Caki2 (cell line): ENCODE measurements at regions not wholly inside any gene's neighbourhood (a gene's known extent, or its start where the extent isn't known, plus 50 kb on each side); places are given as distances from the start of the nearest gene placed in this dataset.
"Not testable (repeated sequence)": the region's sequence is repeated elsewhere in the genome, so short reads cannot be mapped to it uniquely, and the experiment has no call there.

Experiments
- DNase-seq: peaks from one replicate; pipeline ENCODE4 v3.0.0-alpha.2; 2015; ENCODE audit warnings: low read depth
- in situ Hi-C: cut with HindIII; loops from 2 replicates; pipeline ENCODE4 v1.10.0; 2016; ENCODE audit warnings: low sequenced_read_pairs, low pct_unique_long_range_greater_than_20kb, mixed read lengths

- in situ Hi-C loops = no loop called here
- DNase-seq = no peak
These were observed 434.0 kb upstream of the NR5A2 start for GRCh38 chr1:199593475-199593874.

GRCh38 chr1:199596448-199596847, 431.1 kb upstream of the NR5A2 start:
- in situ Hi-C loops, DNase-seq: not testable (repeated sequence)

- in situ Hi-C loops = no loop called here
These were observed 430.4 kb upstream of the NR5A2 start for GRCh38 chr1:199597152-199597551.

GRCh38 chr1:199608414-199608813, 419.1 kb upstream of the NR5A2 start:
- in situ Hi-C loops = no loop called here
- DNase-seq = no peak

More at GRCh38 chr1:199597152-199597551, 430.4 kb upstream of the NR5A2 start:
- no peak for DNase-seq

GRCh38 chr1:199612976-199613774, 414.3 kb upstream of the NR5A2 start:
- no peak for DNase-seq
- in situ Hi-C loops = no loop called here

GRCh38 chr1:199616947-199617346, 410.6 kb upstream of the NR5A2 start:
- in situ Hi-C loops = no loop called here

GRCh38 chr1:199619223-199619622, 408.3 kb upstream of the NR5A2 start:
- in situ Hi-C loops = no loop called here
- DNase-seq = no peak

More at GRCh38 chr1:199616947-199617346, 410.6 kb upstream of the NR5A2 start:
- DNase-seq = no peak

GRCh38 chr1:199626228-199626627, 401.3 kb upstream of the NR5A2 start:
- in situ Hi-C loops = not testable (repeated sequence)

GRCh38 chr1:199629624-199630023, 397.9 kb upstream of the NR5A2 start:
- in situ Hi-C loops = no loop called here
- no peak for DNase-seq

More at GRCh38 chr1:199626228-199626627, 401.3 kb upstream of the NR5A2 start:
- DNase-seq = not testable (repeated sequence)

GRCh38 chr1:199639453-199639852, 388.1 kb upstream of the NR5A2 start:
- in situ Hi-C loops = no loop called here
- DNase-seq = no peak

- no peak for DNase-seq
- in situ Hi-C loops = no loop called here
These were observed 386.0 kb upstream of the NR5A2 start for GRCh38 chr1:199641531-199641930.

- in situ Hi-C loops = no loop called here
- no peak for DNase-seq
These were observed 382.6 kb upstream of the NR5A2 start for GRCh38 chr1:199644912-199645311.

- in situ Hi-C loops = no loop called here
- DNase-seq = no peak
These were observed 380.7 kb upstream of the NR5A2 start for GRCh38 chr1:199646761-199647160.

- DNase-seq = no peak
- in situ Hi-C loops = no loop called here
These were observed 370.1 kb upstream of the NR5A2 start for GRCh38 chr1:199657449-199657848.

- DNase-seq = no peak
- in situ Hi-C loops = no loop called here
These were observed 367.4 kb upstream of the NR5A2 start for GRCh38 chr1:199660071-199660470.

GRCh38 chr1:199665371-199665770, 362.1 kb upstream of the NR5A2 start:
- DNase-seq = no peak
- in situ Hi-C loops = no loop called here

- no peak for DNase-seq
- in situ Hi-C loops = no loop called here
These were observed 360.4 kb upstream of the NR5A2 start for GRCh38 chr1:199667089-199667488.

GRCh38 chr1:199669916-199670315, 357.6 kb upstream of the NR5A2 start:
- in situ Hi-C loops = no loop called here
- DNase-seq = no peak

GRCh38 chr1:199671684-199672083, 355.8 kb upstream of the NR5A2 start:
- no peak for DNase-seq
- in situ Hi-C loops = no loop called here

- DNase-seq = no peak
- in situ Hi-C loops = loop anchor here (25.0 kb wide), 1 partner anchor 511 kb away; no protein-coding TSS in a partner anchor
These were observed 351.6 kb upstream of the NR5A2 start for GRCh38 chr1:199675937-199676336.
